KMS-11 (cell line): ENCODE measurements at regions not wholly inside any gene's neighbourhood (a gene's known extent, or its start where the extent isn't known, plus 50 kb on each side); places are given as distances from the start of the nearest gene placed in this dataset.

Source experiments
- H2AFZ ChIP-seq: fragments of 200-600 bp; sonication (generic); 2 replicates; pipeline ENCODE4 v1.6.1; 2016; ENCODE audit warnings: antibody characterized with exemption, mixed run types, low read depth
- H3K27ac ChIP-seq: fragments of 200-600 bp; sonication (generic); 2 replicates; pipeline ENCODE4 v1.6.1; 2016; ENCODE audit warnings: mild to moderate bottlenecking, mixed run types
- H3K27me3 ChIP-seq: fragments of 200-600 bp; sonication (generic); 2 replicates; pipeline ENCODE4 v1.6.1; 2017; ENCODE audit warnings: mild to moderate bottlenecking, low read depth, mixed run types, moderate library complexity; ENCODE audit not compliant: insufficient read depth
- H3K36me3 ChIP-seq: fragments of 200-600 bp; sonication (generic); 2 replicates; pipeline ENCODE4 v1.6.1; 2017; ENCODE audit warnings: mild to moderate bottlenecking, mixed run types; ENCODE audit not compliant: insufficient read depth
- H3K4me1 ChIP-seq: fragments of 200-600 bp; sonication (generic); 2 replicates; pipeline ENCODE4 v1.6.1; 2016; ENCODE audit warnings: mild to moderate bottlenecking, low read depth, mixed run types; ENCODE audit not compliant: poor library complexity, severe bottlenecking
- H3K4me2 ChIP-seq: fragments of 200-600 bp; sonication (generic); 2 replicates; pipeline ENCODE4 v1.7.0; 2016; ENCODE audit warnings: mild to moderate bottlenecking, mixed run types
- H3K4me3 ChIP-seq: fragments of 200-600 bp; sonication (generic); IDR thresholded peaks from 2 replicates; pipeline ENCODE4 v1.6.1; 2017; ENCODE audit warnings: low read depth, low read length, mixed read lengths; ENCODE audit not compliant: insufficient read depth
- H3K79me2 ChIP-seq: fragments of 200-600 bp; sonication (generic); 2 replicates; pipeline ENCODE4 v1.6.1; 2016; ENCODE audit warnings: low read depth, mixed run types; ENCODE audit not compliant: insufficient read depth
- H3K9ac ChIP-seq: fragments of 200-600 bp; sonication (generic); 2 replicates; pipeline ENCODE4 v1.6.1; 2016; ENCODE audit warnings: mild to moderate bottlenecking, mixed run types
- H4K20me1 ChIP-seq: fragments of 200-600 bp; sonication (generic); 2 replicates; pipeline ENCODE4 v1.6.1; 2016; ENCODE audit warnings: mild to moderate bottlenecking, mixed run types; ENCODE audit not compliant: insufficient read depth
- TF ChIP-seq, protein P1 (sequence below): fragments of 200-600 bp; sonication (generic); conservative IDR thresholded peaks from 2 replicates; pipeline ENCODE4 v1.6.1; 2017; ENCODE audit warnings: low read depth, mild to moderate bottlenecking, antibody characterized with exemption, low read length, moderate library complexity, mixed read lengths

DNA sequence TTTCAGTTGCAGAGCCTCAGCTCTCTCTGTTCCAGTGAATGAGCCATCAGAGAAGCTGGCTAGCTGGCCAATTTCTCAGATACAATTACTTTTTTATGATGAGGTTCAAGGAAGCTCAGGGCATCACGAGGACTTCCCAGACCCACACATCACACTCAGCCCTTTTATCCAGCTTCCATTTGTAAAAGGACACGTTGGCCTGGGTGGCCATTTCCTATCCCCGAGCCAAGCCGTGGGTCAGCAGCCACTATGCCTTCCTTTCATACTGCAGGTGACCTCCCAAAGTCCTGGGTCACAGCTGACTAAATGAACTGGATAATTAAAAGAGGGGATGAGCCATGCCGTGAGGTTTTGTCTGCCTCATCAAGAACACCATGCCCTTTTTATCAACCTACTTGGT, 236.9 kb upstream of the PPARGC1A start:
- H4K20me1 ChIP-seq, result no peaks in the 10 kb centered on the region
- H3K79me2 ChIP-seq, result no peaks in the 10 kb centered on the region
- no peak overlapping the region for H3K9ac ChIP-seq
- peaks cover 2% of the 10 kb centered on the region for H3K4me1 ChIP-seq
- H3K27ac ChIP-seq, result no peak overlapping the region
- no peaks in the 10 kb centered on the region for H3K36me3 ChIP-seq
- H3K27me3 ChIP-seq, result no peaks in the 10 kb centered on the region
- TF ChIP-seq, protein P1, sequence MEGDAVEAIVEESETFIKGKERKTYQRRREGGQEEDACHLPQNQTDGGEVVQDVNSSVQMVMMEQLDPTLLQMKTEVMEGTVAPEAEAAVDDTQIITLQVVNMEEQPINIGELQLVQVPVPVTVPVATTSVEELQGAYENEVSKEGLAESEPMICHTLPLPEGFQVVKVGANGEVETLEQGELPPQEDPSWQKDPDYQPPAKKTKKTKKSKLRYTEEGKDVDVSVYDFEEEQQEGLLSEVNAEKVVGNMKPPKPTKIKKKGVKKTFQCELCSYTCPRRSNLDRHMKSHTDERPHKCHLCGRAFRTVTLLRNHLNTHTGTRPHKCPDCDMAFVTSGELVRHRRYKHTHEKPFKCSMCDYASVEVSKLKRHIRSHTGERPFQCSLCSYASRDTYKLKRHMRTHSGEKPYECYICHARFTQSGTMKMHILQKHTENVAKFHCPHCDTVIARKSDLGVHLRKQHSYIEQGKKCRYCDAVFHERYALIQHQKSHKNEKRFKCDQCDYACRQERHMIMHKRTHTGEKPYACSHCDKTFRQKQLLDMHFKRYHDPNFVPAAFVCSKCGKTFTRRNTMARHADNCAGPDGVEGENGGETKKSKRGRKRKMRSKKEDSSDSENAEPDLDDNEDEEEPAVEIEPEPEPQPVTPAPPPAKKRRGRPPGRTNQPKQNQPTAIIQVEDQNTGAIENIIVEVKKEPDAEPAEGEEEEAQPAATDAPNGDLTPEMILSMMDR, result no peak
- H2AFZ ChIP-seq, result no peak overlapping the region
- H3K4me2 ChIP-seq, result no peak overlapping the region
- no peak overlapping the region for H3K4me3 ChIP-seq

DNA sequence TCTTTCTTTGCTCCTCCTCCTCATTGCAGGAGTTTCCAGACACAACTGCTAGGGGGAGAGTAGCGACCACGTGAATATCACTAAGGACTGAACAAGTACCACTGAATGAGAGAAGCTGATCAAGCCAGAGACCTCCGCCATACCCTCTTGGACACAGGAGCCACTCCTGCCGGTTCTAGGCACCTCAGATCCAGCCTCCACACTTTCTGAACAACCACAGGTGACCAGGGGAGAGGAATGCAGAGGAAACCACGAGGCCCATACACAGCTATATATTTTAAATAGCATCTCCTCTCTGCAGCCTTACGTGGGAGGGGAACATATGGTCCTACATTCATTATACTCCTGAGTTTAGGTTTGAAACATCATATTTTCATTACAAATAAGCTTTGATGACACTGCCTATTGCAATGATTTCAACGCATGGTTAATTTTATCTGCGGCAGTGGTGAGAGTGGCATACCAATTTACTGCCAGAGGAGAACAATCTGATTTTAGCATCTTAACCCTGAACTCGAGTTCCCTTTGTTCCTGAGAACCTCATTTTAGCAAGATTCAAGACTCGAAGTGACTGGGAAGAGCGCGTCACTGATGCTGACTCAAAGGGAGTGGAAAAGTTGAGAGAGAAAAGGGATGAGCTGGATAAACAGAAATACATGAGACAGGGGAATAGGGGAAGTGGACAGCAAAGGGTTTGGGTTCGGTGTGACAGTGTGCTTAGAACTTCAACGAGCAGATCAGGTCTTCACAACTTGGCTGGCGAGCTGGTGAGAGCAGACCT, 231.7 kb upstream of the PPARGC1A start:
- H3K27ac ChIP-seq, result no peak overlapping the region
- H3K4me2 ChIP-seq, result no peak overlapping the region; the same call in 1 of the 2 replicates
- no peaks in the 10 kb centered on the region for H3K27me3 ChIP-seq
- H2AFZ ChIP-seq, result 0 out of 2 replicates have a peak overlapping the region, but pooled peaks have one; percentile 18
- H3K79me2 ChIP-seq, result no peaks in the 10 kb centered on the region
- no peak overlapping the region for H3K4me3 ChIP-seq
- no peaks in the 10 kb centered on the region for H4K20me1 ChIP-seq
- peaks cover 53% of the 10 kb centered on the region for H3K4me1 ChIP-seq
- H3K9ac ChIP-seq, result no peak overlapping the region
- TF ChIP-seq, protein P1, result no peak
- H3K36me3 ChIP-seq, result no peaks in the 10 kb centered on the region

DNA sequence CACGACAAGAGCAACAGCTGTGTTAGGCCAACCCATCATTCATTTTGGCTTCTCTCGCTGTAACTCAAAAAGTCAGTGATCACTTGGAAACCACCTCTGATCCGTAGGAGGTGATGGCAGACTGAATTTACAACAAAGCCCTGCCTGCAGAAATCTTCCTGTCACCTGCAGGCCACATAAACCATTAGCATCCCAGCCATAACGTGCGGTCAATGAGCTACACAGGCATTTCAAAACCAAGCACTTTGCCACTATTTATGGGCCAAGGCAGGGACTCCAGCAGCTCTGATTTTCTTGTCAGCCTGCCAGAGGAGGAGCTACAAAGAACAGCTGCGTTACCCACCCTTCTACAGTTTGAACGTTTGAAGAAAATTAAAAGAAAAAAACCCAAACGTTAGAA, 228.1 kb upstream of the PPARGC1A start:
- no peaks in the 10 kb centered on the region for H3K36me3 ChIP-seq
- H3K4me1 ChIP-seq, result peaks cover 70% of the 10 kb centered on the region
- H3K27ac ChIP-seq, result peak overlapping the region; percentile 98
- peak overlapping the region; percentile 61; the same call in 1 of the 2 replicates for H3K9ac ChIP-seq
- H3K4me3 ChIP-seq, result no peak overlapping the region
- peak overlapping the region; percentile 90 for H3K4me2 ChIP-seq
- TF ChIP-seq, protein P1, result no peak
- no peaks in the 10 kb centered on the region for H4K20me1 ChIP-seq
- H3K79me2 ChIP-seq, result no peaks in the 10 kb centered on the region
- H3K27me3 ChIP-seq, result no peaks in the 10 kb centered on the region
- H2AFZ ChIP-seq, result peak overlapping the region; percentile 47; the same call in 1 of the 2 replicates

DNA sequence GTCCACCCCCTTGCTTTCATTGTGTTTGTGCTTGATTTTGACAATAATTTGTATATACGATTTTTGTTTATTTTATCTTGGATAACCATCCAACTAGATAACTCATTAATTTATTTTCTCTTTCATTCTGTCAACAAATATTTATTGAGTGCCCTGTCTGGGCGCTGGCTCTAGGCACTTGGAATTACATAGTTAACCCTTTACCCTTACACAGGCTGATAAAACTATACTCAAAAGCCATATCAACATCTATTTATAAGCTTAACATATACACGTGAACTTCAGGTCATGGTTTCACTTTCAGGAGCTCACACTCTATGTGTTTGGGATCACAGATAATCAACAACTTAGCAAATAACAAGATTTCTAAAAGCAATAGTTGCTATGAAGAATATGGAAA, 226.3 kb upstream of the PPARGC1A start:
- no peak overlapping the region for H3K9ac ChIP-seq
- no peak overlapping the region for H3K4me3 ChIP-seq
- H4K20me1 ChIP-seq, result no peaks in the 10 kb centered on the region
- H2AFZ ChIP-seq, result peak overlapping the region; percentile 47; the same call in 1 of the 2 replicates
- TF ChIP-seq, protein P1, result no peak
- peaks cover 61% of the 10 kb centered on the region for H3K4me1 ChIP-seq
- H3K4me2 ChIP-seq, result peak overlapping the region; percentile 90
- no peaks in the 10 kb centered on the region for H3K27me3 ChIP-seq
- no peaks in the 10 kb centered on the region for H3K79me2 ChIP-seq
- H3K27ac ChIP-seq, result peak overlapping the region; percentile 98
- H3K36me3 ChIP-seq, result no peaks in the 10 kb centered on the region
